GM12873 (cell line): ENCODE measurements at regions not wholly inside any gene's neighbourhood (a gene's known extent, or its start where the extent isn't known, plus 50 kb on each side); places are given as distances from the start of the nearest gene placed in this dataset.

Experiments
- TF ChIP-seq, protein P1 (sequence below): IDR thresholded peaks from 2 replicates; pipeline ENCODE4 v1.5.1; 2012; ENCODE audit warnings: low read depth, mild to moderate bottlenecking, moderate library complexity, low read length, control low read depth; ENCODE audit not compliant: insufficient read depth; ENCODE audit errors: missing control alignments

DNA sequence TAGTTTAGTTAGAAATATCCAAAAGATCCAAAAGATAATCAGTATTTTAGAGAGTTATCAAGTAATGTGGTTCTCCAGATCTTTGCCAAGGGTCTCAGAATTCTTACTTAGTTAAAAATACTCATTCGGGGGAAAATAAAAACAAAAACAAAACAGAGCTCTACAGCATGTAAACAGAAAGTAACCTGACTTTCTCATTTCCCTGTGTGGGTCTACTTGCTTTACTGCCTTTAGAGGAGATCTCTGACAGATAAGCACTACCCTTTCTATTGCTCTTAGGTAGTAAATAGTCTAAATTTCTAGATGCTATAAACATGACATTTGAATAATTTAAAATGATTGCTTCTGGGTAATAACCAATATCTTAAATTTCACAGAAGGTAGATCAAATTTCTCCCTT lies 371.8 kb downstream of the RPL10L start:
- TF ChIP-seq, protein P1, sequence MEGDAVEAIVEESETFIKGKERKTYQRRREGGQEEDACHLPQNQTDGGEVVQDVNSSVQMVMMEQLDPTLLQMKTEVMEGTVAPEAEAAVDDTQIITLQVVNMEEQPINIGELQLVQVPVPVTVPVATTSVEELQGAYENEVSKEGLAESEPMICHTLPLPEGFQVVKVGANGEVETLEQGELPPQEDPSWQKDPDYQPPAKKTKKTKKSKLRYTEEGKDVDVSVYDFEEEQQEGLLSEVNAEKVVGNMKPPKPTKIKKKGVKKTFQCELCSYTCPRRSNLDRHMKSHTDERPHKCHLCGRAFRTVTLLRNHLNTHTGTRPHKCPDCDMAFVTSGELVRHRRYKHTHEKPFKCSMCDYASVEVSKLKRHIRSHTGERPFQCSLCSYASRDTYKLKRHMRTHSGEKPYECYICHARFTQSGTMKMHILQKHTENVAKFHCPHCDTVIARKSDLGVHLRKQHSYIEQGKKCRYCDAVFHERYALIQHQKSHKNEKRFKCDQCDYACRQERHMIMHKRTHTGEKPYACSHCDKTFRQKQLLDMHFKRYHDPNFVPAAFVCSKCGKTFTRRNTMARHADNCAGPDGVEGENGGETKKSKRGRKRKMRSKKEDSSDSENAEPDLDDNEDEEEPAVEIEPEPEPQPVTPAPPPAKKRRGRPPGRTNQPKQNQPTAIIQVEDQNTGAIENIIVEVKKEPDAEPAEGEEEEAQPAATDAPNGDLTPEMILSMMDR, result no peak

DNA sequence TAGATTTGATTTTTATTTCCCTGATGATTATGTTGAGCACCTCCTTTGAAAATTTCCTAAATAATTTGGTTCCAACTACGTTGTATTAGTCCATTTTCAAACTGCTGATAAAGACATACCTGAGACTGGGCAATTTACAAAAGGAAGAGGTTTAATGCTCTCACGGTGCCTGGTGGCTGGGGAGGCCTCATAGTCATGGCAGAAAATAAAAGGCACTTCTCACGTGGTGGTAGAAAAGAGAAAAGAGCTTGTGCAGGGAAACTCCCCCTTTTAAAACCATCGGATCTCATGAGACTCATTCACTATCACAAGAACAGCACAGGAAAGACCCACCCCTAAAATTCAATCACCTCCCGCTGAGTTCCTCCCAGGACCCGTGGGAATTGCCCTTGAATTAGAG lies 372.3 kb downstream of the RPL10L start:
- TF ChIP-seq, protein P1, result no peak

DNA sequence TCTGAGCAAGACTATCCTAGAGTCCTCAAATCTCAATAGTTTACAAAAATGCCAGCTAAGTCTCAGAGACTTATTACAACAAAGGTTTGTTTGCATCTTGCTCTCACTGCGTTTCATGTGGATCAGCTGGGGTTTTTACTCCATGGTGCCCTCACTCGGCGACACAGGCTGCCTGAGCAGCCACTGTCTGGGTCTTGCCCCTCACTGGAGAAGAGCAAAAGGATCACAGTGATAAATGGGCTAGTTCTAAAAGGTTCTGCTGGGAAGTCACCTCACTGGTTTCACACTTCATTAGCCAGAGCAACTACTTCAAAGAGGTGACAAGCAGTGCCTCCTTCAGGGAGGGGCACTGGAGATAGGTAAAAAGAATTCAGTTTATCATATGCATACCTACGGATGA lies 392.0 kb downstream of the RPL10L start:
- TF ChIP-seq, protein P1, result no peak

DNA sequence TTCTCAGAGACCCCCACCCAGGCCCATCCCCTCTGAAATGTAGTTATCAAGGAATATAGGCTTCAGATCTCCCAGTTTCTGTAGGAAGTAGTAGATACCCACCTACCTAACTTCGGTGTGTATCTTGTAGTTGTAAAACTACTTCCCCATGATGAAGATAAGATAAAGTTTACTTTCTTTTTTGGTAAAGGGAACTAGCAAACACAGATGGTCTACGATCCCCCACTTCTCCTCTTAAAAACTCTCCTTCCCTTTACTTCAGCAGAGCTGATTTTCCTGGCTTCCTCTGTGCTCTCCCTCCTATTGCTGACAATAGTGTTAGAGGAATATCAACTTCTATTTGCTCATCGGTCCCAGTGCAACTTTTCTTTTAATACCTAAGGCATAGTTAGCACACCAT lies 395.2 kb downstream of the RPL10L start:
- TF ChIP-seq, protein P1, result no peak

DNA sequence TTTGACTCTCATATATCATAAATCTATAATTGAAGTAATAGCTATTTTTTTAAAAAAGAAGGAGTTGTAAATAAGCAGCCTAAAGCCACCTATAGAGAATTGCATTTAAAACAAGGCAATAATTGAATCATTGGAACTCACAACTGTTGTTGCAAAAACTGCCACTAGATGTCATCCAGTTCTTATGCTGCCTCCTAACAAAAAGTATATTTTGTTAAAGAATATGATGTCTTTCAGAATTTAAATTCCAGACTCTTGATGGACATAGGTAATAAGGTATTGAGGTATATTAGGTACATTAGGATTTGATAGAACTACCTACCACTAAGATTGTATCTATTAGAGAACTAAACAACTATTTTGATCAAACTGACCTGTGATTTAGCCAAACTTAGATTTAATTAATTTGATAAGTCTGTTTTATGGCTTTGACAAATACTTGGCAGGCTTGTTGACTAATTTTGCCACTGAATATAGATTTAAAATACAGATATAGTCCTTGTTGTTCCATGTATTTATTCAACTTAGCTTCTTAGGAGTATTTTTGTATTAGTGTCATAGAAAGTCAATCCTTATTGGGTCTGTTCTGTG lies 401.4 kb downstream of the RPL10L start:
- TF ChIP-seq, protein P1, result peak; percentile 55

DNA sequence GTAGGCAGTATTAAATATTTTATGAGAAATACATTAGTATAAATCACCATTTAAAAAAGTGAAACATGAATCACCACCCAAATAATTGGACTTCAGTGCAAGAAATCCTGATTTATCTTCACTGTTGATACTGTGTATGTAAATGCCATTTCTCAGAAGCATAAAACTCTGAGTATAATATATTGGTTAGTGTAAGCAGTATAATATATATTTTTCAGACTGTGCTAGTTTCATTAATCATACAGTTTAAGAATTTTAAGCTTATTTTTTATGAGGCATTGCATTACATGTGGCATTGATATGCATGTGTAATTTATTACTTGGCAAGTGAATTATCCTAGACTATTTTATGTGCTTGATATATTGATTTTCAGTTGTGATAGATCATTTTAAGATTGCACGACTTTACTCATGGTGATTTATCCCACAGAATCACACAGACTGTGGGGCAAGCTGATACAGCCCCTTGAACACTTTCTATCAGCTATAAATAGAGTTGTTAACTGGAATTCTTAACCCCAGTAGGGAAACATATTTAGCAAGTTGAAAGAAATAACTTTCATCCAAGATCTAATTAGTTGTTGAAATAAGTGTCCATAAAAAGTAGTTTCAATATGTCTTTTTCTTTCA lies 403.5 kb downstream of the RPL10L start:
- TF ChIP-seq, protein P1, result no peak

DNA sequence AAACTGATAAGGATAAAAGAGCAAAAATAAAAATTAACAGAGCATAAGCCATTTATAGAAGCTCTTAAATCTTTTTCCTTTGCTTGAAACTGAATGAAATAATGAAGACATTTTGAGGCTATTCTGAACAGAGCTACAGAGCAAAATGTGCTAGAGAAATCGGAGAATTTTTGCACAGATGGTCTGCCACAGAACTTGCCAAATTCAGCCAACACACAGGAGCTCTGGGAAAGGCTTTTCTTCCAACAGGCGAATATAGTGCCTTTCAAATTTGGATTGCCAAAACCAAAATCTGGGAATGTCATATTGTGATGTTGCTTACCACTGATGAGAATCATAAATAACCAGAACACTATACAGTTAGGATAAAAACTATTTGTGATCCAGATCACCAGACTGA lies 406.3 kb downstream of the RPL10L start:
- TF ChIP-seq, protein P1, result no peak
